C4-2B (cell line): ENCODE measurements at regions not wholly inside any gene's neighbourhood (a gene's known extent, or its start where the extent isn't known, plus 50 kb on each side); places are given as distances from the start of the nearest gene placed in this dataset.

Source experiments
- CTCF ChIP-seq: fragments of 450-650 bp; conservative IDR thresholded peaks from 2 replicates; pipeline ENCODE4 v1.5.1; 2017; ENCODE audit warnings: mild to moderate bottlenecking
- ZFX ChIP-seq: fragments of 450-650 bp; IDR thresholded peaks from 2 replicates; pipeline ENCODE4 v1.6.1; 2017

DNA sequence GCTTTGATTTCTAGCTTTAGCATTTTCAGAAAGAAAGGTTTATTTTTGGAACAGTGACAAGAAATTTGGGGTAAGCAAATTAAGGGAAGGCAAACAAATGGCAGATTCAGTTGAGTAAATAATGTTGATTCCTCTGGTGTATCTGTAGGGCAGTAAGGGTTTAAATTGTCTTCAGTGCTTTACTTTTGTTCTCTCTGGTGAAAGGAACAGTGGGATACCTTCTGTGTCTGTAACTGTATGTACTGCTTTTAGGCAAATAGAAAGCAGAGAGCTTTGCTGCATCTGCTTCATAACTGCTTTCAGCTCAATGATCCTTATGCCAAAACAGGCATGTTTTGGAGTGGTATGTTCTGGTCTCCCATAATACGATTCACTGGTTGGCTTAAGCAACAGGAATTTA lies 932.1 kb upstream of the SLIT2 start:
- TF ChIP-seq CTCF (no peak), ZFX (no peak)
